ENCODE measurements at regions not wholly inside any gene's neighbourhood (a gene's known extent, or its start where the extent isn't known, plus 50 kb on each side); places are given as distances from the start of the nearest gene placed in this dataset.

DNA sequence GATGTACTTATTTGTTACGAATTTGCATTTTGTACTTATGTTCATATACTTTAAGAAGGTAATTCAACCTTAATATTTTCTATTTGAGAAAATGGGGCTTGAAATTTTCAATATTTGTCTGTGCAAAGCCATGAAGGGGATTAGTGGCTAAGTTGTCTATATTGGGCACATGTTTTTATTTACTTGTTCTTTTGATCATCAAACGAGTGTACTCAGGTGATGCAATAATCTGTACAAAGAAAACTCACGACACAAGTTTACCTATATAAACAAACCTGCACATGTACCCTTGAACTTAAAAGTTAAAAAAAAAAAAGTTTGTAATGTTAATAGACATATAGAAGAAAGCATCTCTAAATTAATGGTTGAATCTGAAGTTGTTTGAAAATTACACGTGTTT lies 658.9 kb upstream of the SYT4 start:
- no peak overlapping the region for H2AFZ ChIP-seq (ENCODE audit: low read depth, low read length)
- H3K27ac ChIP-seq (ENCODE audit: low read depth, low read length): no peak overlapping the region
- Mint-ChIP-seq H3K27ac (ENCODE audit: unreplicated experiment) (no peak overlapping the region), H3K36me3 (ENCODE audit: low read depth, unreplicated experiment) (no peaks in the 10 kb centered on the region), H3K4me3 (ENCODE audit: unreplicated experiment) (no peak overlapping the region), H3K4me1 (ENCODE audit: low read depth, unreplicated experiment) (peaks cover 4% of the 10 kb centered on the region), H3K27me3 (ENCODE audit: low read depth, unreplicated experiment) (no peaks in the 10 kb centered on the region), H3K9me3 (ENCODE audit: unreplicated experiment) (no peaks in the 10 kb centered on the region)
- no peaks in the 10 kb centered on the region for H3K36me3 ChIP-seq (ENCODE audit: insufficient read depth, low read length)
- no peak for FAIRE-seq
- no peak overlapping the region for H3K4me2 ChIP-seq (ENCODE audit: low read length)
- H3K4me1 ChIP-seq (ENCODE audit: insufficient read depth, low read length): no peaks in the 10 kb centered on the region
- no peak for TF ChIP-seq EZH2 (IDR thresholded peaks at IDR 0.05; ENCODE audit: insufficient read depth, low read length)
- TF ChIP-seq, protein P1, sequence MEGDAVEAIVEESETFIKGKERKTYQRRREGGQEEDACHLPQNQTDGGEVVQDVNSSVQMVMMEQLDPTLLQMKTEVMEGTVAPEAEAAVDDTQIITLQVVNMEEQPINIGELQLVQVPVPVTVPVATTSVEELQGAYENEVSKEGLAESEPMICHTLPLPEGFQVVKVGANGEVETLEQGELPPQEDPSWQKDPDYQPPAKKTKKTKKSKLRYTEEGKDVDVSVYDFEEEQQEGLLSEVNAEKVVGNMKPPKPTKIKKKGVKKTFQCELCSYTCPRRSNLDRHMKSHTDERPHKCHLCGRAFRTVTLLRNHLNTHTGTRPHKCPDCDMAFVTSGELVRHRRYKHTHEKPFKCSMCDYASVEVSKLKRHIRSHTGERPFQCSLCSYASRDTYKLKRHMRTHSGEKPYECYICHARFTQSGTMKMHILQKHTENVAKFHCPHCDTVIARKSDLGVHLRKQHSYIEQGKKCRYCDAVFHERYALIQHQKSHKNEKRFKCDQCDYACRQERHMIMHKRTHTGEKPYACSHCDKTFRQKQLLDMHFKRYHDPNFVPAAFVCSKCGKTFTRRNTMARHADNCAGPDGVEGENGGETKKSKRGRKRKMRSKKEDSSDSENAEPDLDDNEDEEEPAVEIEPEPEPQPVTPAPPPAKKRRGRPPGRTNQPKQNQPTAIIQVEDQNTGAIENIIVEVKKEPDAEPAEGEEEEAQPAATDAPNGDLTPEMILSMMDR (IDR thresholded peaks at IDR 0.05; ENCODE audit: insufficient read depth, low read depth, low read length): no peak
- no peak overlapping the region for H3K9ac ChIP-seq (ENCODE audit: low read length)
- no peak for DNase-seq (ENCODE audit: low read depth)
- no peak overlapping the region for H3K4me3 ChIP-seq (ENCODE audit: insufficient read depth, low read depth, low read length)
- H3K27me3 ChIP-seq (ENCODE audit: insufficient read depth, low read length): no peaks in the 10 kb centered on the region
- no peaks in the 10 kb centered on the region for H4K20me1 ChIP-seq (ENCODE audit: insufficient read depth, low read length)
- H3K9me3 ChIP-seq (ENCODE audit: insufficient read depth, low read depth, low read length): no peaks in the 10 kb centered on the region
- H3K79me2 ChIP-seq (ENCODE audit: insufficient read depth, low read length): no peaks in the 10 kb centered on the region

DNA sequence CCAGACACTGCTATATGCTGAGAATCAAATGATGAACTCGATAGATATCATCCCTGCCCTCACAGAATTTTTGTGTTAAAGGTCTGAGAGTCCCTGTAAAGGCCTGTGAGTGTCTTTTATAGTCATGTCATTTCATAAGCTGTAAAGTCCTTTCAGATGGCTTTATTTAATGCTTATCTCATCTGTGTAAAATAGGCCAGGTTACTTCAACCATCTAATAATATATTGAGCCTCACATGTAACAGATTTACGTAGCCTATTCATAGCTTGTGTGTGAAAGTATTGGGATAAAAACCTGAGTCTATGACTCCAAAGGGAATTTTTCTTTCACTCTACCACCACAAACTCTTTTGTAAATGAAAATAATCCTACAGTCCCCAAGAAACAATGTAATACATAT lies 672.0 kb upstream of the SYT4 start:
- H3K4me1 ChIP-seq (ENCODE audit: insufficient read depth, low read length): no peaks in the 10 kb centered on the region
- no peak overlapping the region for H2AFZ ChIP-seq (ENCODE audit: low read depth, low read length)
- no peak overlapping the region for H3K9ac ChIP-seq (ENCODE audit: low read length)
- H3K79me2 ChIP-seq (ENCODE audit: insufficient read depth, low read length): no peaks in the 10 kb centered on the region
- FAIRE-seq (no peak), DNase-seq (ENCODE audit: low read depth) (no peak)
- no peak overlapping the region for H3K4me2 ChIP-seq (ENCODE audit: low read length)
- H3K9me3 ChIP-seq (ENCODE audit: insufficient read depth, low read depth, low read length): peaks cover 4% of the 10 kb centered on the region
- H3K27ac ChIP-seq (ENCODE audit: low read depth, low read length): no peak overlapping the region
- Mint-ChIP-seq H3K36me3 (ENCODE audit: low read depth, unreplicated experiment) (no peaks in the 10 kb centered on the region), H3K4me1 (ENCODE audit: low read depth, unreplicated experiment) (no peaks in the 10 kb centered on the region), H3K9me3 (ENCODE audit: unreplicated experiment) (peaks cover 5% of the 10 kb centered on the region), H3K4me3 (ENCODE audit: unreplicated experiment) (no peak overlapping the region), H3K27me3 (ENCODE audit: low read depth, unreplicated experiment) (no peaks in the 10 kb centered on the region), H3K27ac (ENCODE audit: unreplicated experiment) (no peak overlapping the region)
- H3K4me3 ChIP-seq (ENCODE audit: insufficient read depth, low read depth, low read length): no peak overlapping the region
- no peaks in the 10 kb centered on the region for H4K20me1 ChIP-seq (ENCODE audit: insufficient read depth, low read length)
- no peaks in the 10 kb centered on the region for H3K36me3 ChIP-seq (ENCODE audit: insufficient read depth, low read length)
- no peak for TF ChIP-seq EZH2 (IDR thresholded peaks at IDR 0.05; ENCODE audit: insufficient read depth, low read length)
- TF ChIP-seq, protein P1 (IDR thresholded peaks at IDR 0.05; ENCODE audit: insufficient read depth, low read depth, low read length): no peak
- H3K27me3 ChIP-seq (ENCODE audit: insufficient read depth, low read length): no peaks in the 10 kb centered on the region

DNA sequence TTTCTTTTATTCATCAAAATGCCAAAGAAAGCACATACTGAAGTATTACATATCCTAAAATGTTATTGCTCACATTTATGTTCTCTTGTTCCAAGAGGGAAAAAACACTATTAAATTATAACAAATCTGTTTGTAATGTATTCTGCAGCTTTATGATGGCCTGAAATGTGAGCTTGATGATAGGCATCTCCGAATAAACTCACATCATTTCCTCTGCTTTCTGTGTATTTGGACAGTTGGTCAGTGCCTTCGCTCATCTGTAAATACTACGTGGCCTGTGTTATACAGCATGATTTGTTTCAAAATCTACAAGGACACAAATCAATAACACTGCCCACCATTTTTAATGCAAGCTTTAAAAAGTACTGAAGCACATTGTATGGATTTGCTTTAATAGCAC lies 672.8 kb upstream of the SYT4 start:
- Histone ChIP-seq H3K4me2 (ENCODE audit: low read length) (no peak overlapping the region), H3K4me1 (ENCODE audit: insufficient read depth, low read length) (no peaks in the 10 kb centered on the region), H3K36me3 (ENCODE audit: insufficient read depth, low read length) (no peaks in the 10 kb centered on the region), H3K27ac (ENCODE audit: low read depth, low read length) (no peak overlapping the region), H3K9me3 (ENCODE audit: insufficient read depth, low read depth, low read length) (peaks cover 4% of the 10 kb centered on the region), H3K4me3 (ENCODE audit: insufficient read depth, low read depth, low read length) (no peak overlapping the region), H2AFZ (ENCODE audit: low read depth, low read length) (no peak overlapping the region), H3K27me3 (ENCODE audit: insufficient read depth, low read length) (no peaks in the 10 kb centered on the region), H3K79me2 (ENCODE audit: insufficient read depth, low read length) (no peaks in the 10 kb centered on the region), H3K9ac (ENCODE audit: low read length) (no peak overlapping the region), H4K20me1 (ENCODE audit: insufficient read depth, low read length) (no peaks in the 10 kb centered on the region)
- TF ChIP-seq EZH2 (IDR thresholded peaks at IDR 0.05; ENCODE audit: insufficient read depth, low read length): no peak
- TF ChIP-seq, protein P1 (IDR thresholded peaks at IDR 0.05; ENCODE audit: insufficient read depth, low read depth, low read length): no peak
- no peaks in the 10 kb centered on the region for H3K36me3 Mint-ChIP-seq (ENCODE audit: low read depth, unreplicated experiment)
- DNase-seq (ENCODE audit: low read depth) (no peak), FAIRE-seq (no peak)
- H3K4me1 Mint-ChIP-seq (ENCODE audit: low read depth, unreplicated experiment): no peaks in the 10 kb centered on the region
- no peaks in the 10 kb centered on the region for H3K27me3 Mint-ChIP-seq (ENCODE audit: low read depth, unreplicated experiment)
- no peak overlapping the region for H3K4me3 Mint-ChIP-seq (ENCODE audit: unreplicated experiment)
- peaks cover 7% of the 10 kb centered on the region for H3K9me3 Mint-ChIP-seq (ENCODE audit: unreplicated experiment)
- no peak overlapping the region for H3K27ac Mint-ChIP-seq (ENCODE audit: unreplicated experiment)
